MM.1S (cell line): ENCODE measurements at regions not wholly inside any gene's neighbourhood (a gene's known extent, or its start where the extent isn't known, plus 50 kb on each side); places are given as distances from the start of the nearest gene placed in this dataset.
"Not testable (repeated sequence)": the region's sequence is repeated elsewhere in the genome, so short reads cannot be mapped to it uniquely, and the experiment has no call there.

Experiments
- CTCF ChIP-seq: fragments of 300-600 bp; sonication (generic); IDR thresholded peaks from 2 replicates; pipeline ENCODE4 v1.5.1; 2016; ENCODE audit warnings: antibody characterized with exemption, low read length, mixed read lengths
- EZH2 ChIP-seq: fragments of 300-600 bp; sonication (generic); optimal IDR thresholded peaks from 2 replicates; pipeline ENCODE3; 2017; ENCODE audit warnings: low read depth, mild to moderate bottlenecking, antibody characterized with exemption, low read length, mixed read lengths
- EZH2phosphoT487 ChIP-seq: fragments of 300-600 bp; sonication (generic); IDR thresholded peaks from 2 replicates; pipeline ENCODE4 v1.6.1; 2018; ENCODE audit warnings: antibody characterized with exemption, low read length

GRCh38 chr17:83247001-83247400 is 167.6 kb downstream of the METRNL start:
- TF ChIP-seq CTCF, EZH2, EZH2phosphoT487: not testable (repeated sequence)
